ENCODE measurements at regions not wholly inside any gene's neighbourhood (a gene's known extent, or its start where the extent isn't known, plus 50 kb on each side); places are given as distances from the start of the nearest gene placed in this dataset.

- TF ChIP-seq POLR2A (IDR thresholded peaks at IDR 0.05) = no peak
- TF ChIP-seq CTCF (IDR thresholded peaks at IDR 0.05) = no peak
- no peak for TF ChIP-seq EP300 (IDR thresholded peaks at IDR 0.05; ENCODE audit: low read depth)
- no peak for TF ChIP-seq POLR2AphosphoS5 (IDR thresholded peaks at IDR 0.05)
Measured at GRCh38 chr10:7075110-7075509, 335.7 kb downstream of the SFMBT2 start.

Measured in transverse colon (tissue), 4 donors.